ENCODE measurements at regions not wholly inside any gene's neighbourhood (a gene's known extent, or its start where the extent isn't known, plus 50 kb on each side); places are given as distances from the start of the nearest gene placed in this dataset.
"Not testable (repeated sequence)": the region's sequence is repeated elsewhere in the genome, so short reads cannot be mapped to it uniquely, and the experiment has no call there.

- no peak for DNase-seq
These were observed 76.4 kb downstream of the PHAX start for GRCh38 chr5:126677121-126677520.

- peak; percentile 0 for DNase-seq
These were observed 79.6 kb downstream of the PHAX start for GRCh38 chr5:126680191-126680817.

- not testable (repeated sequence) for DNase-seq
These were observed 80.6 kb downstream of the PHAX start for GRCh38 chr5:126681314-126681713.

- DNase-seq, result no peak
These were observed 81.2 kb downstream of the PHAX start for GRCh38 chr5:126681970-126682369.

GRCh38 chr5:126682856-126683255, 82.1 kb downstream of the PHAX start:
- no peak for DNase-seq

- no peak for DNase-seq
These were observed 83.2 kb downstream of the PHAX start for GRCh38 chr5:126683912-126684311.

- not testable (repeated sequence) for DNase-seq
These were observed 84.1 kb downstream of the PHAX start for GRCh38 chr5:126684656-126685442.

- no peak for DNase-seq
These were observed 85.8 kb downstream of the PHAX start for GRCh38 chr5:126686451-126687126.

GRCh38 chr5:126692971-126693370, 84.0 kb upstream of the LMNB1 start:
- DNase-seq, result no peak

- DNase-seq, result no peak
These were observed 83.1 kb upstream of the LMNB1 start for GRCh38 chr5:126693806-126694205.

- no peak for DNase-seq
These were observed 82.5 kb upstream of the LMNB1 start for GRCh38 chr5:126694403-126694802.

- DNase-seq, result no peak
These were observed 81.8 kb upstream of the LMNB1 start for GRCh38 chr5:126695091-126695490.

GRCh38 chr5:126707080-126707479, 69.9 kb upstream of the LMNB1 start:
- no peak for DNase-seq

- no peak for DNase-seq
These were observed 61.2 kb upstream of the LMNB1 start for GRCh38 chr5:126715765-126716164.

GRCh38 chr5:126716861-126717260, 60.1 kb upstream of the LMNB1 start:
- no peak for DNase-seq

- DNase-seq, result no peak
These were observed 58.6 kb upstream of the LMNB1 start for GRCh38 chr5:126718236-126718868.

GRCh38 chr5:126720369-126720768, 56.6 kb upstream of the LMNB1 start:
- DNase-seq, result no peak

- DNase-seq, result no peak
These were observed 53.3 kb upstream of the LMNB1 start for GRCh38 chr5:126723643-126724042.

Data from NCI-H1092 treated with DMSO at 0.1 percent for 48 hours (cell line).